ENCODE measurements at regions not wholly inside any gene's neighbourhood (a gene's known extent, or its start where the extent isn't known, plus 50 kb on each side); places are given as distances from the start of the nearest gene placed in this dataset.
A peak's percentile ranks its signal among the peaks of the same experiment; 100 is the strongest.

GRCh38 chr2:156883804-156884203 lies 373.7 kb upstream of the GALNT5 start:
- Histone ChIP-seq H3K4me3 (ENCODE audit: low read length) (no peak overlapping the region), H3K4me2 (ENCODE audit: low read depth, low read length, poor library complexity, severe bottlenecking) (no peak overlapping the region), H4K20me1 (ENCODE audit: insufficient read depth, low read depth, low read length) (no peaks in the 10 kb centered on the region), H3K4me1 (ENCODE audit: low read length) (no peaks in the 10 kb centered on the region), H3K9ac (ENCODE audit: low read length) (no peak overlapping the region), H3K27ac (ENCODE audit: low read length) (no peak overlapping the region), H3K36me3 (ENCODE audit: insufficient read depth, low read length) (no peaks in the 10 kb centered on the region), H3K9me2 (replicated peaks; ENCODE audit: insufficient read depth, low read length) (no peaks in the 10 kb centered on the region), H3K9me3 (ENCODE audit: low read length) (no peaks in the 10 kb centered on the region), H3K79me2 (ENCODE audit: low read length) (no peaks in the 10 kb centered on the region), H2AFZ (ENCODE audit: low read length) (no peak overlapping the region), H3K27me3 (ENCODE audit: low read length) (no peaks in the 10 kb centered on the region)
- DNase-seq = no peak

GRCh38 chr2:156884216-156884615 lies 373.3 kb upstream of the GALNT5 start:
- Histone ChIP-seq H3K9me2 (replicated peaks; ENCODE audit: insufficient read depth, low read length) (no peaks in the 10 kb centered on the region), H3K4me3 (ENCODE audit: low read length) (no peak overlapping the region), H3K27ac (ENCODE audit: low read length) (no peak overlapping the region), H3K27me3 (ENCODE audit: low read length) (no peaks in the 10 kb centered on the region), H3K4me2 (ENCODE audit: low read depth, low read length, poor library complexity, severe bottlenecking) (no peak overlapping the region), H3K4me1 (ENCODE audit: low read length) (no peaks in the 10 kb centered on the region), H3K9ac (ENCODE audit: low read length) (no peak overlapping the region), H2AFZ (ENCODE audit: low read length) (no peak overlapping the region), H3K79me2 (ENCODE audit: low read length) (no peaks in the 10 kb centered on the region), H3K36me3 (ENCODE audit: insufficient read depth, low read length) (no peaks in the 10 kb centered on the region), H4K20me1 (ENCODE audit: insufficient read depth, low read depth, low read length) (no peaks in the 10 kb centered on the region), H3K9me3 (ENCODE audit: low read length) (no peaks in the 10 kb centered on the region)
- no peak for DNase-seq

- H3K9me2 ChIP-seq (replicated peaks; ENCODE audit: insufficient read depth, low read length) = no peaks in the 10 kb centered on the region
Measured at GRCh38 chr2:156890529-156891148, 366.9 kb upstream of the GALNT5 start.

GRCh38 chr2:156891609-156892008 lies 365.9 kb upstream of the GALNT5 start:
- no peak overlapping the region for H3K4me2 ChIP-seq (ENCODE audit: low read depth, low read length, poor library complexity, severe bottlenecking)
- no peaks in the 10 kb centered on the region for H3K36me3 ChIP-seq (ENCODE audit: insufficient read depth, low read length)
- H3K4me3 ChIP-seq (ENCODE audit: low read length) = no peak overlapping the region
- no peak overlapping the region for H3K9ac ChIP-seq (ENCODE audit: low read length)
- H4K20me1 ChIP-seq (ENCODE audit: insufficient read depth, low read depth, low read length) = no peaks in the 10 kb centered on the region
- H3K27me3 ChIP-seq (ENCODE audit: low read length) = no peaks in the 10 kb centered on the region
- no peaks in the 10 kb centered on the region for H3K79me2 ChIP-seq (ENCODE audit: low read length)
- no peak for DNase-seq
- H2AFZ ChIP-seq (ENCODE audit: low read length) = no peak overlapping the region
- H3K4me1 ChIP-seq (ENCODE audit: low read length) = no peaks in the 10 kb centered on the region
- no peaks in the 10 kb centered on the region for H3K9me2 ChIP-seq (replicated peaks; ENCODE audit: insufficient read depth, low read length)
- no peak overlapping the region for H3K27ac ChIP-seq (ENCODE audit: low read length)
- H3K9me3 ChIP-seq (ENCODE audit: low read length) = no peaks in the 10 kb centered on the region

More at GRCh38 chr2:156890529-156891148, 366.9 kb upstream of the GALNT5 start:
- Histone ChIP-seq H3K79me2 (ENCODE audit: low read length) (no peaks in the 10 kb centered on the region), H3K36me3 (ENCODE audit: insufficient read depth, low read length) (no peaks in the 10 kb centered on the region), H4K20me1 (ENCODE audit: insufficient read depth, low read depth, low read length) (no peaks in the 10 kb centered on the region), H2AFZ (ENCODE audit: low read length) (no peak overlapping the region), H3K4me1 (ENCODE audit: low read length) (no peaks in the 10 kb centered on the region), H3K4me2 (ENCODE audit: low read depth, low read length, poor library complexity, severe bottlenecking) (no peak overlapping the region), H3K9ac (ENCODE audit: low read length) (no peak overlapping the region), H3K27me3 (ENCODE audit: low read length) (no peaks in the 10 kb centered on the region), H3K9me3 (ENCODE audit: low read length) (no peaks in the 10 kb centered on the region), H3K4me3 (ENCODE audit: low read length) (no peak overlapping the region), H3K27ac (ENCODE audit: low read length) (no peak overlapping the region)
- no peak for DNase-seq

GRCh38 chr2:156892467-156893281 lies 364.8 kb upstream of the GALNT5 start:
- Histone ChIP-seq H3K27ac (ENCODE audit: low read length) (no peak overlapping the region), H3K79me2 (ENCODE audit: low read length) (no peaks in the 10 kb centered on the region), H3K9me3 (ENCODE audit: low read length) (no peaks in the 10 kb centered on the region), H3K4me2 (ENCODE audit: low read depth, low read length, poor library complexity, severe bottlenecking) (no peak overlapping the region), H3K9me2 (replicated peaks; ENCODE audit: insufficient read depth, low read length) (no peaks in the 10 kb centered on the region), H3K36me3 (ENCODE audit: insufficient read depth, low read length) (no peaks in the 10 kb centered on the region), H3K27me3 (ENCODE audit: low read length) (no peaks in the 10 kb centered on the region), H3K4me1 (ENCODE audit: low read length) (no peaks in the 10 kb centered on the region), H3K9ac (ENCODE audit: low read length) (no peak overlapping the region), H2AFZ (ENCODE audit: low read length) (no peak overlapping the region), H3K4me3 (ENCODE audit: low read length) (no peak overlapping the region), H4K20me1 (ENCODE audit: insufficient read depth, low read depth, low read length) (no peaks in the 10 kb centered on the region)
- DNase-seq = peak; percentile 63

GRCh38 chr2:156896294-156896693 lies 361.2 kb upstream of the GALNT5 start:
- H3K27ac ChIP-seq (ENCODE audit: low read length) = no peak overlapping the region
- no peaks in the 10 kb centered on the region for H3K4me1 ChIP-seq (ENCODE audit: low read length)
- H3K9me3 ChIP-seq (ENCODE audit: low read length) = no peaks in the 10 kb centered on the region
- no peaks in the 10 kb centered on the region for H3K27me3 ChIP-seq (ENCODE audit: low read length)
- H3K79me2 ChIP-seq (ENCODE audit: low read length) = no peaks in the 10 kb centered on the region
- no peak overlapping the region for H3K4me3 ChIP-seq (ENCODE audit: low read length)
- H3K36me3 ChIP-seq (ENCODE audit: insufficient read depth, low read length) = no peaks in the 10 kb centered on the region
- no peak overlapping the region for H3K9ac ChIP-seq (ENCODE audit: low read length)
- no peaks in the 10 kb centered on the region for H4K20me1 ChIP-seq (ENCODE audit: insufficient read depth, low read depth, low read length)
- H3K9me2 ChIP-seq (replicated peaks; ENCODE audit: insufficient read depth, low read length) = no peaks in the 10 kb centered on the region
- H2AFZ ChIP-seq (ENCODE audit: low read length) = no peak overlapping the region
- H3K4me2 ChIP-seq (ENCODE audit: low read depth, low read length, poor library complexity, severe bottlenecking) = no peak overlapping the region
- no peak for DNase-seq

GRCh38 chr2:156897548-156897947 lies 360.0 kb upstream of the GALNT5 start:
- DNase-seq = no peak
- Histone ChIP-seq H2AFZ (ENCODE audit: low read length) (no peak overlapping the region), H4K20me1 (ENCODE audit: insufficient read depth, low read depth, low read length) (no peaks in the 10 kb centered on the region), H3K9me2 (replicated peaks; ENCODE audit: insufficient read depth, low read length) (no peaks in the 10 kb centered on the region), H3K4me2 (ENCODE audit: low read depth, low read length, poor library complexity, severe bottlenecking) (no peak overlapping the region), H3K9ac (ENCODE audit: low read length) (no peak overlapping the region), H3K9me3 (ENCODE audit: low read length) (no peaks in the 10 kb centered on the region), H3K36me3 (ENCODE audit: insufficient read depth, low read length) (no peaks in the 10 kb centered on the region), H3K27ac (ENCODE audit: low read length) (no peak overlapping the region), H3K4me3 (ENCODE audit: low read length) (no peak overlapping the region), H3K79me2 (ENCODE audit: low read length) (no peaks in the 10 kb centered on the region), H3K27me3 (ENCODE audit: low read length) (no peaks in the 10 kb centered on the region), H3K4me1 (ENCODE audit: low read length) (no peaks in the 10 kb centered on the region)

GRCh38 chr2:156901373-156902031 lies 356.0 kb upstream of the GALNT5 start:
- no peak overlapping the region for H2AFZ ChIP-seq (ENCODE audit: low read length)

More at GRCh38 chr2:156901373-156902031, 356.0 kb upstream of the GALNT5 start:
- no peak for DNase-seq
- Histone ChIP-seq H3K27me3 (ENCODE audit: low read length) (no peaks in the 10 kb centered on the region), H3K36me3 (ENCODE audit: insufficient read depth, low read length) (no peaks in the 10 kb centered on the region), H3K9me2 (replicated peaks; ENCODE audit: insufficient read depth, low read length) (no peaks in the 10 kb centered on the region; the same call in 1 of the 2 replicates), H3K9ac (ENCODE audit: low read length) (no peak overlapping the region), H3K9me3 (ENCODE audit: low read length) (no peaks in the 10 kb centered on the region), H3K4me1 (ENCODE audit: low read length) (no peaks in the 10 kb centered on the region), H4K20me1 (ENCODE audit: insufficient read depth, low read depth, low read length) (no peaks in the 10 kb centered on the region), H3K79me2 (ENCODE audit: low read length) (no peaks in the 10 kb centered on the region), H3K27ac (ENCODE audit: low read length) (no peak overlapping the region), H3K4me3 (ENCODE audit: low read length) (no peak overlapping the region), H3K4me2 (ENCODE audit: low read depth, low read length, poor library complexity, severe bottlenecking) (no peak overlapping the region)
